EL (cell line): ENCODE measurements at regions not wholly inside any gene's neighbourhood (a gene's known extent, or its start where the extent isn't known, plus 50 kb on each side); places are given as distances from the start of the nearest gene placed in this dataset.
"Not testable (repeated sequence)": the region's sequence is repeated elsewhere in the genome, so short reads cannot be mapped to it uniquely, and the experiment has no call there.

Experiments
- DNase-seq: peaks from one replicate; pipeline ENCODE4 v3.0.0-alpha.2; 2016

DNA sequence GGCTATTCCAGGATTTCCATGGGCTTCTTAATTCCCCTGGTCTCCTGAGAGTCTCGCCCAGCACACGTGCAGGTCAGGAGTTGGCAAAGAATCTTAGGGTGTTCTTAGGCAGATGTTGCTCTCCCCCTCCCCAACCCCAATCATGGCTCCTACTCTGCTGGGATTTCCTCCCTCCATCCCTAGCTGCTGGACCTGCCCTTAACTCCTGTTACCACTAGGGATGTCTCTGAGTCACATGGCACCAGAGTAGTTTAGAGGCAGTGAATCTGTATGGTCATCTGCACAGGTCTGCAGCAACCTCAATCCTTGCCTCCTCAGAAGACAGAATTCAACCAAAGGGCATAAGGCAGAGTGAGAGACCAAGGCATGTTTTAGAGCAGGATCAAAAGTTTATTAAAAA lies 51.8 kb upstream of the CHST3 start:
- no peak for DNase-seq

DNA sequence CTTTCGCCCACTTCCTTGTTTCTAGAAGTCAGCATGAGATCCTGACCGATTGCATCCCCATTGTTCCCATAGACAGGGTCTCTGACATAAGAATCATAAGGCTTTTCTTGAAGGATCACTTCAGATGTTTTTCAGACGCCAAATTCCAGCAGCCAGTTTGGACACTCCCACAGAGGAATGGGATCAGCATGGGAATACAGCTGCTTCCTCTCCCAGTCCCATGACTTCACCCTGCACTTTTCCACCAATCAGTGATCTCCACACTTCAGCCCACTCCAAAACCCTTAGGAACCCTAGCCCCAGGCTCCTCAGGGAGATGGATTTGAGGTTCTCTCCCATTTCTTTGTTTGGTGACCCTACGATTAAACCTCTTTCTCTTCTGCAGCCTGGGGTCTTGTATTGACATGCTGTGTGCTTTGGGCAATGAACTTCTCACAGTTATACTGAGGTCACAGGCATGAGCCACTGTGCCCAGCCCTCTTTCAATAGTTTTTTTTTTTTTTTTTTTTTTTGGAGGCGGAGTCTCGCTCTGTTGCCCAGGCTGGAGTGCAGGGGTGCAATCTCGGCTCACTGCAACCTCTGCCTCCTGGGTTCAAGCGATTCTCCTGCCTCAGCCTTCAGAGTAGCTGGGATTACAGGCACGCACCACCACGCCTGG lies 52.8 kb upstream of the CHST3 start:
- peak; percentile 27 for DNase-seq

DNA sequence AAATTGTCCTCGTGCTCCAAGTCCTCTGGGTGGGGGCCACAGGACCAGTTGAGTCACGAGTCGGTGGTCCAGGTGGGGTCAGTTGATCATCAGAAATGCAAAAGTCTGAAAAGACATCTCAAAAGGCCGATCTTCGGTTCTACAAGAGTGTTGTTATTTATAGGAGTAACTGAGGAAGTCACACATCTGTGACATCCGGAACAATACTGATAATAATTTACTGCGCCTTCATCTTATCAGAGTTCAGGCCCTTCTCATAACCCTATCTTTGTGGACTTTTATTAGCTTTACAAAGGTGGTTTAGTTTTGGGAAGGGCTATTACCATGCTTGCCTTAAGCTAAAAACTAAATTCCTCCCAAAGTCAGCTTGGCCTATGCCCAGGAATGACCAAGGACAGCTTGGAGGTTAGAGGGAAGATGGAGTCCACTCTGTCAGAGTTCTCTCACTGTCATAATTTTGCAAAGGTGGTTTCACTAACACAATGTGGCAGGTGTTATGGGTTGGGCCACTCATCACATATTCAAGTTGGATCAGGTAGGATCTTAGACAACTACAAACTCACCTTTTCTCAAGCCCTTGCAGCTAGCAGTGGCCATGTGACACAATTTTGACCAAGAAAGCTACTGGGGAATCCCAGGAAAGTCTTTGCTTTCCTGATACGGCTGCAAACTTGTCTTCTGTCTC lies 54.7 kb upstream of the CHST3 start:
- DNase-seq: no peak

DNA sequence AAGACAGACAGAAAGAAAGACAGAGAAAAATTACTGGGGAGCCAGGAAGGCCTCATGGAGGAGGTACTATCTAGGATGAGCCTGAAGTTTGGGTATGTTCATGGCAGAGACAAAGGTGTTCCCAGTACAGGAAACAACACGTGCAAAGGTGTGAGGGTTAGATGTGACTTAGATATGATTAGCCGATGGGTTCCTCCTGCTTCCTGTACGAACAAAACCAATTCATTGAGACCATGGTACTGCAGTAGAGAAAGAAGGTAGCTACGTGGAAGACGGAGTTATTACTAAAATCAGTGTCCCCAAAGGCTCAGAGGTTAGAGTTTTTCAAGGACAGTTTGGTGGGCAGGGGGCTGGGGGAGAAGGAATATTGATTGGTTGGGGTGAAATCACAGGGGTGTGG lies 55.2 kb upstream of the CHST3 start:
- DNase-seq: no peak

DNA sequence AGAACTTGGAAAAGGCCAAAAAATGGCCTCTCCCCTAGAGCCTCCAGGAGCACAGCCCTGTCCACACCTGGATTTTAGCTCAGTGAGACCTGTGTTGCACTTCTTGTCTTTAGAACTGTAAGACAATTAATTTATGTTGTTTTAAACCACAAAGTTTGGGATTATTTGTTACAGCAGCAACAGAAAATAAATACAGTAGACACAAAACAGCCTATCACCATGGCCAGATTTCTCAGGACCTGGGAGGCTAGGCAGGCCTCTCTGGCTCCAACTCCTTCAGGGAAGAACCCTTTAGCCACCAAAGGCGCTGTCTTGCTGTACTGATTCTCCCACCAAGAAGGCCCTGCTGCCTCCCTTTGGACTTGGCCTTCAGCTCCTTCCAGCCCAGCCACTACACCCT lies 54.1 kb upstream of the PSAP start:
- DNase-seq: no peak

DNA sequence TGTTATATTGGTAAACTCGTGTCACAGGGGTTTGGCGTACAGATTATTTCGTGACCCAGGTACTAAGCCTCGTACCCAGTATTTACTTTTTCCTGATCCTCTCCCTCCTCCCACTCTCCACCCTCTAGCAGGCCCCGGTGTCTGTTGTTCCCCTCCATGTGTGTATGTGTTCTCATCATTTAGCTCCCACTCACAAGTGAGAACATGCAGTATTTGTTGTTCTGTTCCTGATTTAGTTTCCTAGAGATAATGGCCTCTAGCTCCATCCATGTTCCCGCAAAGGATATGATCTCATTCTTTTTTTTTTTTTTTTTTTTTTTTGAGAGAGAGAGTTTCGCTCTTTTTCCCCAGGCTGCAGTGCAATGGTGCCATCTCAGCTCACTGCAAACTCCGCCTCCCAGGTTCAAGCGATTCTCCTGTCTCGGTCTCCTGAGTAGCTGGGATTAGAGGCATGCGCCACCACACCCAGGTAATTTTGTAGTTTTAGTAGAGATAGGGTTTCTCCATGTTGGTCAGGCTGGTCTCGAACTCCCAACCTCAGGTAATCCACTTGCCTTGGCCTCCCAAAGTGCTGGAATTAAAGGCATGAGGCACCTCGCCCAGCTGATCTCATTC lies 52.7 kb upstream of the PSAP start:
- not testable (repeated sequence) for DNase-seq

DNA sequence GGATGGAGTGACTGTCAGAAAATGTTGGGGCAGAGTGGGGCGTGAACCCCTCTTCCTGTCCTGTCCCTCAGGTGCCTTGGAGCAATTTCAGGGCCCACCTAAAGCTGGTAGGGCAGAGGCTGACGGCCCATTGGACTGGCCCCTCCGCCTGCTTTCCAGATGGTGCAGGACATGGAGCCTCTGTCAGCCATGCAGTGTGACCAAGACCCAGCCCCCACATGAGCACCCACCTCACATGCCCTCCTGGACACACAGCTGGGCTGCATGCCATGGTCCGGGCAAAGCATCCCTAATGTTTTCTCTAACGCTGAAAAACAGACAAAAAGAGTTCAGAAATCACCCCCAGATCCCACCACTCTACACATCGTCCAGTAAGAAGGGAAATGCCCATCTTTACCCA lies 51.3 kb upstream of the PSAP start:
- no peak for DNase-seq
